GM10248 (cell line): ENCODE measurements at regions not wholly inside any gene's neighbourhood (a gene's known extent, or its start where the extent isn't known, plus 50 kb on each side); places are given as distances from the start of the nearest gene placed in this dataset.

Source experiments
- CTCF ChIA-PET: fragments of 300-600 bp; sonication (Branson Sonifier 250); formaldehyde crosslinking; extraction: SDS; loops from one replicate; lab custom pipeline; 2021; ENCODE audit warnings: antibody characterized with exemption; lab: Yijun Ruan, JAX
- POLR2A ChIA-PET: fragments of 350-650 bp; sonication (Branson Sonifier 250); formaldehyde crosslinking; extraction: SDS; loops from one replicate; lab custom pipeline; 2020; ENCODE audit warnings: antibody characterized with exemption; lab: Yijun Ruan, JAX
- DNase-seq: peaks from one replicate; pipeline ENCODE4 v3.0.0; 2012; ENCODE audit errors: extremely low spot score
- CTCF ChIP-seq: IDR thresholded peaks from 2 replicates; pipeline ENCODE4 v1.5.1; 2012; ENCODE audit warnings: mild to moderate bottlenecking, low read depth; ENCODE audit errors: extremely low read depth, missing control alignments, control extremely low read depth

DNA sequence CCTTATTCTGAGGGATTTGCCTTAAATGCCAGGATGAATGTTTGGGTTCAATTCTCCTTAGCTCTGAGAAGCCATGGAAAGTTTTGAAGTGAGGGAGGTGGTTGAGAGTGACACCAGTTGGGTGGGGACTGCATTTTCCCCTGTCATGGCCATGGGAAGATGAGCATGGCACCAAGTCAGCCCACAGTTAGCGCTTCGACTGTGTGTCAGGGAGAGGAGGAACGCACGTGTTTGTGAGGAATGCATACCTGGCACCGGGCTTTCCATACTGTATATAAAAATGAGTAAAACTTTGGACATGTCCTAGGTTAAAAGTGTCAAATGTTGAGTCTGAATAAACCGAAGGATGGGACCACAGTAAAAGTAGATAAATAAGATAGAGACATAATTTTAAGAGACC is 187.5 kb upstream of the KL start:
- no peak for DNase-seq
- TF ChIP-seq CTCF: no peak
- ChIA-PET POLR2A (interaction anchor here (0.7 kb wide), 1 partner anchor 100 kb away, joined by 5 read pairs; no protein-coding TSS in a partner anchor), CTCF (interaction anchor here (1.7 kb wide), 1 partner anchor 10 kb away, joined by 8 read pairs; no protein-coding TSS in a partner anchor)

DNA sequence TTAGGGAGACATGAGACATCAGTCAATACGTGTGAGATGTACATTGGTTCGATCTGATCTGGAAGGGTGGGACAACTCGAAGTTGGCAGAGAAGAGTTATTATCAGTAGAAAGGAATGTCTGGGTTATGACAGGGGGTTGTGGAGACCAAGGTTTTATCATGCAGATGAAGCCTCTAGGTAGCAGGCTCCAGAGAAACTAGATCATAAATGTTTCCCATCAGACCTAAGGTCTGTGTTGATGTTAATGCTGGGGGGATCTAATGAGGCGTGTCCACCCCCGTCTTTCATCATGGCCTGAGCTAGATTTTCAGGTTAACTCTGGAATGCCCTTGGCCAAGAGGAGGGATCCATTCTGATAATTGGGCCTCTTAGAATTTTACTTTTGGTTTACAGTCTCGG is 187.0 kb upstream of the KL start:
- TF ChIP-seq CTCF: no peak
- POLR2A ChIA-PET: interaction anchor here (0.7 kb wide), 1 partner anchor 100 kb away, joined by 5 read pairs; no protein-coding TSS in a partner anchor
- CTCF ChIA-PET: interaction anchor here (0.8 to 1.7 kb wide), 4 partner anchors 9 to 141 kb away, joined by 3 to 8 read pairs (median 4); no protein-coding TSS in a partner anchor
- no peak for DNase-seq

GRCh38 chr13:32829676-32830335 is 186.4 kb upstream of the KL start:
- CTCF ChIA-PET: interaction anchor here (0.7 to 1.7 kb wide), 5 partner anchors 9 to 140 kb away, joined by 3 to 8 read pairs (median 3); no protein-coding TSS in a partner anchor
- no peak for TF ChIP-seq CTCF
- POLR2A ChIA-PET: no interaction called here
- DNase-seq: no peak

- ChIA-PET POLR2A (no interaction called here), CTCF (interaction anchor here (0.7 to 1.7 kb wide), 3 partner anchors 8 to 140 kb away, joined by 3 to 8 read pairs (median 3); no protein-coding TSS in a partner anchor)
- DNase-seq: no peak
- TF ChIP-seq CTCF: no peak
Measured at GRCh38 chr13:32830336-32831031, 185.7 kb upstream of the KL start.

GRCh38 chr13:32837307-32837972 is 178.8 kb upstream of the KL start:
- DNase-seq: no peak
- no peak for TF ChIP-seq CTCF
- POLR2A ChIA-PET: no interaction called here
- CTCF ChIA-PET: interaction anchor here (1.1 to 1.7 kb wide), 2 partner anchors 8 to 10 kb away, joined by 3 to 8 read pairs; no protein-coding TSS in a partner anchor
